ENCODE measurements at regions not wholly inside any gene's neighbourhood (a gene's known extent, or its start where the extent isn't known, plus 50 kb on each side); places are given as distances from the start of the nearest gene placed in this dataset.

DNA sequence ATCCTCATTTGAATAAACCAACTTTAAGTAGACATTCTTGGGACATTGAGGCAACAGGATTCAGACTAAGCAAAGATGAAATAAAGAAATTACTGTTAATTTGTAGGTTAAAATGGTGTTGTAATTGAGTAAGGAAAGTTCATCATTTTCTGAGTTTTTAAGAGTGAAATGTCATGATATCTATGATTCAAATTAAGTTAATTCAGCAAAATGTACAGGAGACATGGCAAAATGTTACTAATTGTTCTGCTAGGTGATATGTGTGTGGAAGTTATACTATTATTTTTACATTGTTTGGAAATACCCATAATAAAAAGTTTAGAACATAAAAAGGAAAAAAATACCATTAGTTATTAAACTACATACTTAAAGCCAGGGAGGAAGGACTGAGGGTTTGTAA lies 55.0 kb upstream of the EGLN3 start:
- TF ChIP-seq POLR2A (IDR thresholded peaks at IDR 0.05; ENCODE audit: low read depth, low read length) (no peak), TAF1 (IDR thresholded peaks at IDR 0.05; ENCODE audit: borderline replicate concordance, low read depth, low read length) (no peak)

Data from GM12892 (cell line).